IMR-90 (cell line): ENCODE measurements at regions not wholly inside any gene's neighbourhood (a gene's known extent, or its start where the extent isn't known, plus 50 kb on each side); places are given as distances from the start of the nearest gene placed in this dataset.

Source experiments
- ATAC-seq: fragments of 200-7000 bp; cut with Tn5 transposase; 2 replicates; pipeline ENCODE4 v1.9.1; 2020; ENCODE audit warnings: low read depth, mild to moderate bottlenecking, moderate library complexity
- BruUV-seq: library from RNA; stranded (reverse); fragments of 400-500 nt; replicated peaks from 2 replicates; lab custom pipeline; 2021; lab: Mats Ljungman, UMichigan
- CTCF ChIA-PET: fragments of 300-600 bp; formaldehyde crosslinking; extraction: SDS; loops from one replicate; lab custom pipeline; 2021; ENCODE audit warnings: antibody characterized with exemption; lab: Yijun Ruan, JAX
- POLR2A ChIA-PET: fragments of 300-600 bp; sonication (Branson Sonifier 250); formaldehyde crosslinking; loops from one replicate; lab custom pipeline; 2022; ENCODE audit warnings: antibody characterized with exemption; ENCODE audit not compliant: unreplicated experiment; lab: Charles Lee
- DNase-seq: peaks from one replicate; pipeline ENCODE4 v3.0.0; 2013
- H2AFZ ChIP-seq: replicated peaks from 2 replicates; pipeline ENCODE3; 2013; ENCODE audit warnings: low read length, mild to moderate bottlenecking; ENCODE audit not compliant: poor library complexity
- H2AK5ac ChIP-seq: 2 replicates; pipeline ENCODE4 v1.6.1; 2013; ENCODE audit warnings: low read depth, low read length, inconsistent platforms
- H2AK9ac ChIP-seq: replicated peaks from 2 replicates; pipeline ENCODE3; 2013; ENCODE audit warnings: mild to moderate bottlenecking, low read depth, low read length, moderate library complexity; ENCODE audit not compliant: poor library complexity
- H2BK120ac ChIP-seq: 2 replicates; pipeline ENCODE4 v1.6.1; 2013; ENCODE audit warnings: low read depth, low read length, inconsistent platforms
- H2BK15ac ChIP-seq: 3 replicates; pipeline ENCODE4 v1.6.1; 2013; ENCODE audit warnings: low read depth, low read length, inconsistent platforms
- H2BK20ac ChIP-seq: 2 replicates; pipeline ENCODE4 v1.6.1; 2013; ENCODE audit warnings: low read depth, mild to moderate bottlenecking, inconsistent platforms, low read length, moderate library complexity
- H2BK5ac ChIP-seq: 2 replicates; pipeline ENCODE4 v1.6.1; 2013; ENCODE audit warnings: mild to moderate bottlenecking, low read depth, low read length, inconsistent platforms; ENCODE audit not compliant: poor library complexity, severe bottlenecking
- H3K14ac ChIP-seq: replicated peaks from 2 replicates; pipeline ENCODE4 v1.6.1; 2013; ENCODE audit warnings: low read depth, low read length, inconsistent platforms
- H3K18ac ChIP-seq: 2 replicates; pipeline ENCODE4 v1.6.1; 2013; ENCODE audit warnings: low read depth, low read length, control low read depth
- H3K23ac ChIP-seq: 2 replicates; pipeline ENCODE4 v1.6.1; 2013; ENCODE audit warnings: low read depth, low read length, inconsistent platforms
- H3K27ac ChIP-seq: 2 replicates; pipeline ENCODE4 v1.5.1; 2013; ENCODE audit warnings: mild to moderate bottlenecking, control low read depth, low read length; ENCODE audit not compliant: insufficient read depth
- H3K27me3 ChIP-seq: 2 replicates; pipeline ENCODE4 v1.6.1; 2013; ENCODE audit warnings: low read length; ENCODE audit not compliant: control insufficient read depth, insufficient read depth
- H3K36me3 ChIP-seq: 2 replicates; pipeline ENCODE4 v1.6.1; 2013; ENCODE audit warnings: low read length, mixed read lengths; ENCODE audit not compliant: control insufficient read depth, insufficient read depth
- H3K4ac ChIP-seq: 2 replicates; pipeline ENCODE4 v1.6.1; 2013; ENCODE audit warnings: low read depth, low read length, inconsistent platforms
- H3K4me1 ChIP-seq: 2 replicates; pipeline ENCODE4 v1.6.1; 2013; ENCODE audit warnings: low read length, mixed read lengths; ENCODE audit not compliant: control insufficient read depth, insufficient read depth
- H3K4me2 ChIP-seq: 2 replicates; pipeline ENCODE4 v1.6.1; 2013; ENCODE audit warnings: low read depth, mild to moderate bottlenecking, control low read depth, low read length, moderate library complexity
- H3K4me3 ChIP-seq: 2 replicates; pipeline ENCODE4 v1.5.1; 2013; ENCODE audit warnings: low read depth, mild to moderate bottlenecking, control low read depth, low read length, moderate library complexity; ENCODE audit not compliant: insufficient read depth
- H3K56ac ChIP-seq: 2 replicates; pipeline ENCODE4 v1.6.1; 2013; ENCODE audit warnings: low read length, inconsistent platforms; ENCODE audit not compliant: insufficient read depth; ENCODE audit errors: extremely low read depth
- H3K79me1 ChIP-seq, 2 experiments: 2 replicates each; pipeline ENCODE4 v1.6.1; 2013; ENCODE audit warnings: low read length in 2 of 2, inconsistent platforms in 1 of 2, low read depth in 1 of 2
- H3K9ac ChIP-seq: 2 replicates; pipeline ENCODE4 v1.6.1; 2013; ENCODE audit warnings: low read depth, low read length, control low read depth
- H3K9me1 ChIP-seq: 2 replicates; pipeline ENCODE4 v1.6.1; 2013; ENCODE audit warnings: low read length, inconsistent platforms; ENCODE audit not compliant: insufficient read depth
- H3K9me3 ChIP-seq: 2 replicates; pipeline ENCODE4 v1.6.1; 2013; ENCODE audit warnings: low read length; ENCODE audit not compliant: control insufficient read depth, insufficient read depth
- H4K20me1 ChIP-seq: 2 replicates; pipeline ENCODE4 v1.6.1; 2013; ENCODE audit warnings: low read length, inconsistent platforms; ENCODE audit not compliant: insufficient read depth
- H4K5ac ChIP-seq: 2 replicates; pipeline ENCODE4 v1.6.1; 2013; ENCODE audit warnings: mild to moderate bottlenecking, low read depth, low read length, control low read depth
- H4K8ac ChIP-seq, 2 experiments: 2 replicates each; pipeline ENCODE4 v1.6.1; 2013; ENCODE audit warnings: low read depth in 2 of 2, low read length in 2 of 2, control low read depth in 1 of 2, inconsistent platforms in 1 of 2
- H4K91ac ChIP-seq: 2 replicates; pipeline ENCODE4 v1.6.1; 2013; ENCODE audit warnings: low read depth, low read length, inconsistent platforms; ENCODE audit not compliant: insufficient read depth
- CEBPB ChIP-seq: IDR thresholded peaks from 2 replicates; pipeline ENCODE4 v1.6.1; 2012; ENCODE audit warnings: low read depth, low read length, improper control_type of control experiment
- FOS ChIP-seq: fragments of 150-350 bp; IDR thresholded peaks from 2 replicates; pipeline ENCODE4 v1.6.1; 2016; ENCODE audit warnings: low read depth, low read length
- MAFK ChIP-seq: IDR thresholded peaks from 2 replicates; pipeline ENCODE4 v1.6.1; 2012; ENCODE audit warnings: low read depth, low read length, improper control_type of control experiment
- MAZ ChIP-seq: IDR thresholded peaks from 2 replicates; pipeline ENCODE4 v1.6.1; 2012; ENCODE audit warnings: low read depth, mild to moderate bottlenecking, low read length, improper control_type of control experiment, moderate library complexity, borderline replicate concordance
- RCOR1 ChIP-seq: IDR thresholded peaks from 2 replicates; pipeline ENCODE4 v1.6.1; 2012; ENCODE audit warnings: mild to moderate bottlenecking, low read length, improper control_type of control experiment; ENCODE audit not compliant: insufficient replicate concordance
- SMC3 ChIP-seq: fragments of 150-350 bp; IDR thresholded peaks from 2 replicates; pipeline ENCODE4 v1.6.1; 2016; ENCODE audit warnings: low read depth, mild to moderate bottlenecking, antibody characterized with exemption, low read length, moderate library complexity
- WGBS, 2 experiments: methylation state at CpG; one replicate each; pipeline versions ENCODE4 v1.1.5 to v1.1.7; 2013; ENCODE audit warnings: missing lambda C conversion rate in 2 of 2; ENCODE audit not compliant: insufficient read length in 1 of 2; ENCODE audit errors: extremely low coverage in 2 of 2; 5-methylcytosine and 5-hydroxymethylcytosine counted together
- dilution Hi-C: fragments of 300-500 bp; cut with HindIII; formaldehyde crosslinking; loops from one replicate; pipeline ENCODE4 v1.14.3; 2018; ENCODE audit warnings: low sequenced_read_pairs; ENCODE audit not compliant: unreplicated experiment
- in situ Hi-C: fragments of 300-500 bp; cut with MboI; formaldehyde crosslinking; loops from 3 replicates; pipeline ENCODE4 v1.14.3; 2019; ENCODE audit warnings: low sequenced_read_pairs, inconsistent platforms, mixed read lengths
- intact Hi-C: fragments of 100-400 bp; cut with micrococcal nuclease; formaldehyde crosslinking; loops from 2 replicates; pipeline ENCODE4 v1.10.0; 2022

GRCh38 chr5:68648944-68649857 is 433.6 kb downstream of the PIK3R1 start:
- no peak overlapping the region for H4K5ac ChIP-seq
- POLR2A ChIA-PET, result no interaction called here

More at GRCh38 chr5:68648944-68649857, 433.6 kb downstream of the PIK3R1 start:
- no peaks in the 10 kb centered on the region for H3K27me3 ChIP-seq
- CTCF ChIA-PET, result no interaction called here
- H3K4me3 ChIP-seq, result no peak overlapping the region
- no peaks in the 10 kb centered on the region for H3K4me1 ChIP-seq
- no peak overlapping the region for H3K9ac ChIP-seq
- H2BK20ac ChIP-seq, result no peak overlapping the region
- BruUV-seq, result no TSS peak
- no peak overlapping the region for H2AK9ac ChIP-seq
- dilution Hi-C loops (no loop called here), in situ Hi-C loops (no loop called here), intact Hi-C loops (no loop called here)
- H3K9me3 ChIP-seq, result no peaks in the 10 kb centered on the region
- no peak overlapping the region for H3K23ac ChIP-seq
- no peak overlapping the region for H2AK5ac ChIP-seq
- no CpG with 5 or more reads among the region's 8 CpGs for WGBS, 2 experiments
- H3K14ac ChIP-seq, result no peak overlapping the region
- no peak overlapping the region for H3K4ac ChIP-seq
- H3K79me1 ChIP-seq, result no peaks in the 10 kb centered on the region
- H3K9me1 ChIP-seq, result no peaks in the 10 kb centered on the region
- no peak for ATAC-seq
- no peak overlapping the region for H4K8ac ChIP-seq
- H3K36me3 ChIP-seq, result no peaks in the 10 kb centered on the region
- no peak overlapping the region for H3K18ac ChIP-seq
- no peak overlapping the region for H2BK5ac ChIP-seq
- no peak overlapping the region for H2AFZ ChIP-seq
- H3K4me2 ChIP-seq, result no peak overlapping the region
- no peak for DNase-seq
- TF ChIP-seq RCOR1, result no peak
- no peak for TF ChIP-seq FOS
- no peak for TF ChIP-seq MAFK
- TF ChIP-seq SMC3, result no peak
- TF ChIP-seq MAZ, result no peak
- TF ChIP-seq CEBPB, result no peak
- no peak overlapping the region for H4K91ac ChIP-seq
- H4K20me1 ChIP-seq, result no peaks in the 10 kb centered on the region
- no peak overlapping the region for H3K27ac ChIP-seq
- H2BK120ac ChIP-seq, result no peak overlapping the region
- H3K56ac ChIP-seq, result no peak overlapping the region
- no peak overlapping the region for H2BK15ac ChIP-seq
